Kidney glomerular epithelial cell (primary cell): ENCODE measurements at regions not wholly inside any gene's neighbourhood (a gene's known extent, or its start where the extent isn't known, plus 50 kb on each side); places are given as distances from the start of the nearest gene placed in this dataset.

ENCODE experiments used
- DNase-seq: peaks from one replicate; lab custom pipeline; 2025; lab: John Stamatoyannopoulos, UW

- DNase-seq: no peak
These were observed 136.8 kb downstream of the URB2 start for GRCh38 chr1:229762891-229763290.

GRCh38 chr1:229768232-229768631 is 142.2 kb downstream of the URB2 start:
- DNase-seq: no peak

- no peak for DNase-seq
These were observed 143.0 kb downstream of the URB2 start for GRCh38 chr1:229769006-229769405.

- no peak for DNase-seq
These were observed 143.8 kb downstream of the URB2 start for GRCh38 chr1:229769809-229770208.

- no peak for DNase-seq
These were observed 152.7 kb downstream of the URB2 start for GRCh38 chr1:229778794-229779193.

- DNase-seq: no peak
These were observed 155.4 kb downstream of the URB2 start for GRCh38 chr1:229781453-229781852.

- DNase-seq: no peak
These were observed 156.4 kb downstream of the URB2 start for GRCh38 chr1:229782469-229782868.

- DNase-seq: no peak
These were observed 158.8 kb downstream of the URB2 start for GRCh38 chr1:229784834-229785233.

GRCh38 chr1:229786974-229787610 is 161.0 kb downstream of the URB2 start:
- DNase-seq: no peak

GRCh38 chr1:229788004-229788403 is 162.0 kb downstream of the URB2 start:
- DNase-seq: no peak

- DNase-seq: no peak
These were observed 166.2 kb downstream of the URB2 start for GRCh38 chr1:229792012-229792975.

GRCh38 chr1:229793488-229793887 is 167.4 kb downstream of the URB2 start:
- no peak for DNase-seq

GRCh38 chr1:229798558-229798957 is 172.5 kb downstream of the URB2 start:
- DNase-seq: no peak

- DNase-seq: no peak
These were observed 177.7 kb downstream of the URB2 start for GRCh38 chr1:229803626-229804217.

GRCh38 chr1:229808272-229808671 is 182.2 kb downstream of the URB2 start:
- no peak for DNase-seq

GRCh38 chr1:229810140-229810539 is 184.1 kb downstream of the URB2 start:
- no peak for DNase-seq

GRCh38 chr1:229810961-229811360 is 184.9 kb downstream of the URB2 start:
- DNase-seq: no peak

GRCh38 chr1:229812148-229812547 is 186.1 kb downstream of the URB2 start:
- no peak for DNase-seq

GRCh38 chr1:229812693-229813092 is 186.6 kb downstream of the URB2 start:
- DNase-seq: no peak

GRCh38 chr1:229815076-229815475 is 189.0 kb downstream of the URB2 start:
- no peak for DNase-seq

GRCh38 chr1:229815961-229816360 is 189.9 kb downstream of the URB2 start:
- no peak for DNase-seq

- no peak for DNase-seq
These were observed 191.9 kb downstream of the URB2 start for GRCh38 chr1:229817936-229818335.

GRCh38 chr1:229819091-229819490 is 193.0 kb downstream of the URB2 start:
- no peak for DNase-seq
